UCSD-AML1 (cell line): ENCODE measurements at regions not wholly inside any gene's neighbourhood (a gene's known extent, or its start where the extent isn't known, plus 50 kb on each side); places are given as distances from the start of the nearest gene placed in this dataset.
"Not testable (repeated sequence)": the region's sequence is repeated elsewhere in the genome, so short reads cannot be mapped to it uniquely, and the experiment has no call there.

Experiments used
- DNase-seq: peaks from one replicate; lab custom pipeline; 2025; ENCODE audit not compliant: unreplicated experiment; lab: John Stamatoyannopoulos, UW

DNA sequence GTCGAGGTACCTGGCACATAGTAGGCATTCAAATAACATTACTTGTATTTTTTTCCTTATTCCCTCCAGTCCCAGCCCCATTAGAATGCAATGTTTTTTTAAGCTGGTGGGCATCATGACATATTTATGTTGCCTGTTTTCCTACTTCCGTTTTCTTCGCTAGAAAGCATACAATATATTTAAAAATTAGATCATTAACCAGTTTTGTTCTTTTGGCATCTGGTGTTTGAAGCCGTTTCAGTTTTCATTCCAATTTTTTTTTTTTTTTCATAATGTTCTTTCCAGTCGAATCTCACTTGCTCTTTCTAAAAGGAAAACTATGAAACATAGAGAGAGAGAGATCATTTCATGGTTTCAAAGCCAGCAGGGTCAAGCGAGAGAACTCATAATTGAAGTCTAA is 228.3 kb upstream of the C9orf72 start:
- DNase-seq, result no peak

DNA sequence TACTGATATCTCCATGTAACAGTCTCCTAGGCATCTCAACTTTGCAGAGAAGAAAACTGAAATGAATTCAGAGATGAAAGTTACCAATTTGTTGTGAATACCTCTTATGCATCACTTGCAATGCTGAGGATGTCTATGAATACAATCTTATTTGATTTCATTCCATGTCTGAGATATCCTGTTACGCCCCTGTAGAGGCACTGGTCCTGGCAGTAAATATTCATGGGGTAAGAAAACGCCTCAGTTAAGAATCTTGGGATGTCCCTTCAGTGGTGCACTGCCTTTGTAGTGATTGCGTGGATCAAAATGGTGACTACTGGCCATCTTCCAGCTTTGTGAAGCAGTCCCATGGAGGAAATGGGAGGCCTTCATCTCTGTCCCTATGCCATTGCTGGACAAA is 229.1 kb upstream of the C9orf72 start:
- no peak for DNase-seq

DNA sequence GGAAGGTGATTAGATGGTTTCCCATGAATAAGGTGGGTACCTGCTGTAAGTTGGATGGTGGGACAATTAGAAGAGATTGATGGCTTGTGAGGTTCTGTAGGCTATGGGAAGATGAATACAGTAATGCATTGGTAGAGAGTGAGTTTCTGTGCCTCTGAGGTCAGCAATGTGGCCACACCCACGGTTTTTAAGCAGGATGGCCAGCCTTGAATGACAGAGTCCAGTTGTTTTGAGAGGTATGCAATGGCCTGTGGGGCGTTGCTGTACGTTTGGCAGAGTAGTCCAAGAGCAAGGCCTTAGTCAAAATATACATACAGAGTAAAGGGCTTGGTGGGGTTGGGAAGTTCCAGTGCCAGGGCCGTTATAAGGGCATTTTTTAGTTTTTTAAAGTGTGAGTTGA is 235.6 kb upstream of the C9orf72 start:
- DNase-seq, result no peak

DNA sequence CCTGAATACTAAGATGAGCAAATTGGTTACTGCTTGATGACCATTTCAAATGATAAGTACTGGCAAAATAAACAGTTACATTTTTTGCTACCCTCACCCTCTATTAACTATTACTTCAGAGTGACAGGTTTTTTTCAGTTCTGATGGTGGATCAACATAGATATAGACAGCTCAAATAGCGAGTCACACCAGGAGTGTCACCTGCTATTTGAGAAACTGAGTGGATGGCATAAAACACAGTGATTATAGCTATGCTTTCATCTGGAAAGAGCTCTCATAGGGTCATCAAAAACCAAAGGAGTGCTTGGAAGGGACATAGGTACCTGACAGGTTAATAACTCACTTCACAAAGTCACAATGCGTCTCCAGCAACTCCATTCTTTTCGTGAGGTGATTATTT is 244.5 kb upstream of the C9orf72 start:
- no peak for DNase-seq

DNA sequence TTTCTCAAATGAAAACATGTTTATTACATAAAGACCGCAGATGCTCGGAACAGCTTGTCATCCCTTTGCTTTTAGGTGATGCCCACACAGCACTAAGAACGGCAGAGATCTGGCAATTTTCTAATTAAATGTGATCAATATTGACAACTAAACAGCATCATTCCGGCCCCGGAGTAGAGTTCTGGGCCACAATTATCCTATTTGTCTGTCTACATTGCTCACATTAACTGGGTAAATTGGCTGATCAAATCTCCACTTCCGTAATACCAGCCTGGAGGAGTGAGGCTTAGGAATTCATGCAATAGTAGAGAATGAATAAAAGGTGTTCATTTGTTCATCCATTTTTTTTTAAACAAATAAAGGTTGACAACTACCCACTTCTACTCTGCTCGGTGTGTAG is 245.1 kb upstream of the C9orf72 start:
- DNase-seq, result no peak

DNA sequence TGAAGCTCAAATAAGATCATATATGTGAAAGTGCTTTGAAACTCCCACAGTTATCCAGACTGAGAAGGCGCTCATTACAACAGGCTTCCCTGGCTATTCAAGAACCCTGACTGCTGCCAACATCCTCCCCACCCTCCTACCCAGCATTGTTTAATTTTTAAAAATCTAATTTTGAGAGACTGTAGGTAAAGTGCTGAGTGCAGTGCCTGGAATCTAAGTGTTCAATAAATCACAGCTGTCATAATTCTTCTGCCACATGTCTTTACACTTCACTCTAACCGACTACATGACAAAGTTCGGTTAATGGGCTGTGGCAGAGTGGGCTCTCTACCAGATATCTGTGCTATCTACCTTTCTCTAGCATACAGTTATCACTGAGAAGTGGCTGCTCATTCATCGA is 255.6 kb upstream of the C9orf72 start:
- no peak for DNase-seq

DNA sequence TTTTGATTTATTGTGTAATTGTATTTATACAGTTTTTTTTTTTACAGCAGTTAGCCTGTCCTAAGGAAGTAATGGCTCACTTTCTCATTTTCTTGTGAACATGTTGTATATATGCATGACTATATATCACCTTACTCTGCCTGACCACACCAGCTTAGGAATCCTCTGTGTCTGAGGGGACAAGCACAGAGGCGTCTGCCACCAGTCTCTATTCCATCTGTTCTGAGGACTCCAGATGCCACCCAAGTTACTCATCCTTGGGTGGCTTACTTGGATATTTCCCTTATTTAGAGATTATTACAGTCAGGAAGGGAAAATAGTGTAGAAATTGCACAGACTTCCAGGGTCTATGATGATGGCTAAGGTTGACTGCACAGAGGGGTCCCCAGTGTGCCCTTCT is 256.3 kb upstream of the C9orf72 start:
- no peak for DNase-seq

DNA sequence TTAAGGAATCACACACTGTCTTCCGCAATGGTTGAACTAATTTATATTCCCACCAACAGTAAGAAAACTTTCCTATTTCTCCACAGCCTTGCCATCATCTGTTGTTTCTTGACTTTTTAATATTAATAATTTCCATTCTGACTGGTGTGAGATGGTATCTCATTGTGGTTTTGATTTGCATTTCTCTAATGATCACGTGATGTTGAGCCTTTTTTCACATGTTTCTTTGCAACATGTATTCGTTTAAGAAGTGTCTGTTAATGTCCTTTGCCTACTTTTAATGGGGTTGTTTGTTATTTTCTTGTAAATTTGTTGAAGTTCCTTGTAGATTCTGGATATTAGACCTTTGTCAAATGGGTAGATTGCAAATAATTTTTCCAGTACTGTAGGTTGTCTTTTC is 258.8 kb upstream of the C9orf72 start:
- not testable (repeated sequence) for DNase-seq

DNA sequence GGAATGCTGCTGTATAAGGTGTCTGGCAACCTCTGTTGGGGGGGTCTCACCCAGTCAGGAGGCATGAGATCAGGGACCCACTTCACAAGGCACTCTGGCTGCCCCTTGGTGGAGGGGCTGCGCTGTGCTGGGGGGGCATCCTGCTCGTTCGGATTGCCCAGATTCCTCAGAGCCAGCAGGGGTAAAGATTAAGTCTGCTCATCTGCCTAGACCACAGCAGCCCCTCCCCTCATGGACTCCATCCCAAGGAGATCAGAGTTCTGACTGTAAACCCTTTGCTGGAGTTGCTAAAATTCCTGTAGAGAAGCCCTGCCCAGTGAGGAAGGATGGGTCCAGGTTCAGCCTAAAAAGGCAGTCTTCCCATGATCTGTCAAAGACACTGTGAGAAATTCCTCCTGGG is 262.0 kb upstream of the C9orf72 start:
- no peak for DNase-seq

DNA sequence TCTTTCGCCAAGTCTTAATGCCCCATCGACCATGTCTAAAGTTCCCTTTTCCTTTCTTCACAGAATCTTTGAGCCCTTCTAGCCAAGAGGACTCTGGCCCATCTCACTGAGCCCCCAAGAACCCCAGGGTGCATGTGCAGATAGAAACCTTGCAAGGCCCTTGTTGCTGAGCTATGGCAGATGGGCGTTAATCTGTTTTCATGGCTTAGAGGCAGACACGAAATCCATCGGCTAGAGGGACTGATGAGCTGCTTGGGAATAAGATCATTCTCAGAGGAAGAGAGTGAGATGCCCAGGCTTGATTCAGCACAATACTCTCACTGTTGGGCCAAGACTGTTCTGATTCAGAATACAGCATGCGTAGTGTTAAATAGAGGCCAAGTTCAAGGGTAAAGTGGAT is 262.5 kb upstream of the C9orf72 start:
- DNase-seq, result no peak

DNA sequence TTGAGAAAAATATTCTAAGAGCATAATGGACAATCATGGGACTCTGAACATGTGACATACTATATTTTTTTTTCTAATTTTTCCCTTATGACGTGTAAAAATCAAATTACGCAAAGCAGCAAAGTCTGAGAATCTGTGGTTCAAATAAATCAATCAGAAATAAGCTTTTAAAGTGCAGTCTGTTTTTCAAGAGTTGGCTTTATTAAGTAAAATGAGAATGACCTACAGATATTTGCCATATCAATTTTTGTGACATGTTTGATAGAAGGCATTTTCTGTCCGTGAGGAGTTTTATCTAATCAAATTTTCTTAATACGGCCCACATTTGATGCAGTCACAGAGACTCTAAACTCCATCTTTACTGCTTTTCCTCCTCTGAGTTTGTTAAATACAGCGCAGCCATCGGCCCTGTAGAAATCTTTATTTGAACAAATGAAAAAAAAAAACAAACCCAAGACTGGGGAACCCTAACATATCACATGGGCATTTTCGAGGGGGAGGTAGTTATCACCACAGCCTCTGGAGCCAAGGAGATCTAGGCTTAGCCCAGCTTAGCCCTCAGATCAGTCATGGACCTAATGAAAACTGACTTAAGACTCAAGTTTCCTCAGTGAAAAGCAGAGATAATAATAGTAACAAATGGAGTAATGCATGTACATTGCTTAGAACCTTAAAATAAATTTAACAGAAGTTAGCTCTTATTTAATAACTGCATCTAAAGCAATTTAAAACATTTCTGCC is 263.6 kb upstream of the C9orf72 start:
- no peak for DNase-seq

DNA sequence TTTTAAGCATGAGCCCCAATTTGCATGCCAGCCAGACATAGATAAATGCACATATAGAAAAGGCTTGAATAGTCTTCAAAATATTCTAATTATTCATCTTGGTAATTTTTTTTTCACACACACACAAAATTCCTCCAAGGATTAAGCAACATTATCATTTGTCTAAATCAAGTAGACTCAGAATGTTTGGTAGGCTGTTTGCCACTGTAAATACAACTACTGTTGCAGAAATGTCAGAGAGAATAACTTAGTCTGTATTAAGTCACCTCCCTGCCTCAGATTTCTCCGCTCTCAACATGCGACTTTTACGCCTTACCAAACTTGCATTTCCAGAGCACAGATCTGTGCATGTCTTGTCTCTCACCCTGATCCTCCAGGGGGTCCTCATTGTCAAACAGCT is 265.6 kb upstream of the C9orf72 start:
- DNase-seq, result no peak

DNA sequence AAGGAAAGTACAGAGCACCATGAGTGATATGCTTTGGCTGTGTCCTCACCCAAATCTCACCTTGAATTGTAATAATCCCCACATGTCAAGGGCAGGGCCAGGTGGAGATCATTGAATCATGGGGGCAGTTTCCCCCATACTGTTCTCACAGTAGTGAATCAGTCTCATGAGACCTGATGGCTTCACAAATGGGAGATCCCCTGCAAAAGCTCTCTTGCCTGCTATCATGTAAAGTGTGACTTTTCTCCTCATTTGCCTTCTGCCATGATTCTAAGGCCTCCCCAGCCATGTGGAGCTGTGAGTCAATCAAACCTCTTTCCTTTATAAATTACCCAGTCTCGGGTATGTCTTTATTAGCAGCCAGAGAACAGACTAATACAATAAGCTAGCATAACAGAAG is 266.5 kb upstream of the C9orf72 start:
- not testable (repeated sequence) for DNase-seq

DNA sequence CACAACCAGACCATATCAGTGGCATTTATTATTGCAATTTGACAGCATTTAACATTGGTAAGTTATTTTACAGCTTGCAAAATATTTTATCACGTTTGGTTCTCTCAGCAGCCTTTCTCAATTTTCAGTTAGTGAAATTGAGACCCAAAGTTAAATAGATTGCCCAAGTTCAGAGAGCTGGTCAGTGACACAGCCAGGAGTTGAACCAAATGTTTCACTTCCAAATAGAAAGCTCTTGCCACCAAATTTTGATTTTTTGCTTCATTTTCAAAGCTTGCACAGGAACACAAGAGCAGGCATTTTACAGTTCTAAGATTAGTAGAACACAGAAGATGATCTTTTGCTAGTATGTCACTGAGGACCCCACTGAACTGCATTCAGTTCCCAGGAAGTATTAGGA is 271.5 kb upstream of the C9orf72 start:
- no peak for DNase-seq

DNA sequence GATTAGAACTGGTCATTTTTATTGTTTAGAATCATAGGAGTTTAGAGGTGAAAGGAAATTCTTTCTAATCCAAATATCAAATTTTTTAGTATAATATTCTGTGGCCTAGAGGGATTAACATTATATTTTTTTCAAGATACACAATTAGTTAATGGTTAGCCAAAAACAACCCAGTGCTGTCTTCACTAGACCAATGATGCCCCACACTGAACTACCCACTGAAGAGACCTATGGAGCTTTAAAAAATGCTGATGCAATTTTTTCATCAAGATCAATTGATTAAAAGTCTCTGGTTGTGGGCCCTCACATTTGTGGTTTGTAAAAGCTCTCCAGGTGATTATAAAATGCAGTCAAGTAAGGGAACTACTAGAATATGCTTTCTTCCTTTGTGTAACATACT is 274.1 kb upstream of the C9orf72 start:
- DNase-seq, result no peak

DNA sequence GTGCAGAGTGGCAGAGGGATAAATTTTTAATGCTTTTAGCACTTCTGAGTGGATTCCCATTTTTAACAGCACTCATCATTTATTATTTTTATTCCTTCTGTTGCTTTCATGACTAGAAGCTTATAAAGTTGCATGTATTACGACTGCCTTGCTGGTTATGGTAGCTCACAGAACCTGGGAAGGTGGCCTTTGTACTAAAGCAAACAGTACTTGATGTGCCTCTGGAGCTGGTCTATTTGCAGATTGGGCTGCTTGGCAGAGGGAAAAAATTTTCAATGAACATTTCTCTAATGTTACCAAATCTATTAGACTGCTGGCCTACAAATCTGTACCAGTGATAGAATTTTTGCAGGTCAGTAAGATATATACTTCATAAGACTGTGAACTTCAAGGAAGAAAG is 274.5 kb upstream of the C9orf72 start:
- no peak for DNase-seq

DNA sequence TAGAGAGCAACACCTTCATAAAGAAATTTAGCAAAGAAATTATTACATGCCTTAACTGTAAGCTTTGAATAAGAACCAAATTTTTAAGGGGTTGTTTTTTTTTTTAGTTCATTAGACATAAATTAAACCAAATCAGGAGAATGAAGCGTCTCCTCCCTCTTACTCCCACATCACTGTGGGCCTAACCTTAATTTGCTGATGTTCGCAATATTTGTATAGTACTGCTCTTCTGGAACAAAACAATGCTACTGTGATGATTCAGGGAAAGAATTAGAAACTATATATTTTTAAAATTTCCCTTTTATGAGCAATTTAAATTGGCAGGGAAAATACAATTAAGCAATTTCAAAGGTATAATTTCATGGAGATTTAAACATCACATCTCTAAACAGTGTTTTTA is 275.0 kb upstream of the C9orf72 start:
- DNase-seq, result no peak

DNA sequence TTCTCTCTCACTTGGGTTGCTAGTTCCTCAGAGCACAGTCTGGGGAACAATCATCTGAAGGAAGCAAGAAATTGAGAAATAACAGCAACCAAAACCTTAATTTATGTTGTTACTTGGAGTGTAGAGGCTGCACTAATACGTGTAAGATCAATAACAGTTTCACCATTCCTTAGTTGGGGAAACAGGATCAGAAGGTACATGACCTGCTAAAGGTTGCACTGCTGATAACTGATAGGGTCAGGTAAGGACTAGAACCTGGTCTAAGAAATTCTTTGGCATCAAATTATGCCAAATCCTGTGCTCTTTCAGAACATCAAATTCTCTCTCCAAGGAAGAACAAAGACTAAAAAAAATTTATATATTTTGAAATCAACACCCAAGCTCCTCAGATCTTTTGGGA is 278.6 kb upstream of the C9orf72 start:
- no peak for DNase-seq

DNA sequence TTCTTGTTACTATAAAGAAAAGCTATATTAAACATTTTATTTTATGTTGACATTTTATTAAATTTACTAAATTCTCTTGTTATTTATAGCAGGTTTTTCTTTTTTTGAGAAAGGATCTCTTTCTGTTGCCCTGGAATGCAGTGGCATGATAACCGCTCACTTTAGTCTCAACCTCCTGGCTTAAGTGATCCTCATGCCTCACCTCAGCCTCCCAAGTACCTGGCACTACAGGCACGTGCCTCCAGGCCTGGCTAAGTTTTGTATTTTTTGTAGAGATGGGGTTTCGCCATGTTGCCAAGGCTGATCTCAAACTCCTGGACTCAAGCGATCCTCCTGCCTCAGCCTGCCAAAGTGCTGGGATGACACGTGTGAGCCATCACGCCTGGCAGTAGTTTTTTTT is 280.2 kb upstream of the C9orf72 start:
- DNase-seq, result no peak

DNA sequence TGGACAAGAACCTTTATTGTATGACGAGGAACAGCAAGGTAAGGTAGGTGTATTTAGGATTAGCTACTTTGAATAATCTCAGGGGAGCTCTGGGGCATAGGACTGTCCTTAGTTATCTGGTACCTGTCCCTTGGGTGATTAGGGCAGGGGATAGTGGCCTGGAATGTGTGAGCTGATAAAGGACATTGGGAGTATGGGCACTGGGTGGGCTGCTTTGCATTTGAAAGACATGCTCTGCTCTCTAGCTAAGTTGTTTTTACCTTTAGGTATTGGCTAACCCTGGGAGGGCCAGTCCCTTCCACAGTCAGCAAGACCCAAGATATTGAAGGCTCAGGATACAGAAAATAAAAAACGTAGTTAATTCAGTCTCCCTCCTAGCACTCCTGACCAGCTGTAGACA is 282.8 kb upstream of the C9orf72 start:
- no peak for DNase-seq

DNA sequence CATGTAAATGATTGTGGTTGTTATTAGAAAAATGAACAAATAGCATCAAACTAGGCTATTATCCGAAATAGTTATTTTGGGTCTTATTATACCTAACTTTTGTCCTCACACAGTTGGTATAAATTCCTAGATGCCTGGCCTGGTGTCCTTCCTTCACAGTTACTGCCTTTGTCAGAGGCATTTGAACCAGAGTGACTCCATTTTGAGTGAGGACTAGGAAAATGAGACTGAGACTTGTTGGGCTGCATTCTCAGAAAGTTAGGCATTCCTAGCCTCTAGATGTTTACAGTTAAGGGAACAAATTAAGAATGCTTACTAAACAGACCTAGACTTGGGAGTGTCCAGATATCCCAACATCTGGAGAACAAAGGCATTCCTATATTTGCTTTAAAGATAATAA is 283.5 kb upstream of the C9orf72 start:
- no peak for DNase-seq

DNA sequence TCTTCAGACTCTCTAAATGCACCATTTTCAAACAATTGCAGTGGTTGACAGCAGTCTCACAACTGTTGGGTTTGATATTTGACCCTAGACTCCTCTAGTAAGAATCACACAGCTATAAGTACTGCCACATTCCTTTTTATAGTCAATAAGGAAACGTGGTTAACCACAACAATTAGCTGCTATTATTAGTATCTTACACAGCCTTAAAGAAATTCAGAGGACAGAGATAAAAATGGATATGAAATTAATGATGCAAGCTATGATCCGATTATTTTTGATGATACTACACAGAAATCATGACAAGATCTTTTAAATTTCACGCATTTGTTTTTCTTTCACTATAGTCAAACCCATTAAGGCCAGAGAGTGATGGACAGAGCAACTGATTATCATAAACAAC is 288.6 kb upstream of the C9orf72 start:
- no peak for DNase-seq

DNA sequence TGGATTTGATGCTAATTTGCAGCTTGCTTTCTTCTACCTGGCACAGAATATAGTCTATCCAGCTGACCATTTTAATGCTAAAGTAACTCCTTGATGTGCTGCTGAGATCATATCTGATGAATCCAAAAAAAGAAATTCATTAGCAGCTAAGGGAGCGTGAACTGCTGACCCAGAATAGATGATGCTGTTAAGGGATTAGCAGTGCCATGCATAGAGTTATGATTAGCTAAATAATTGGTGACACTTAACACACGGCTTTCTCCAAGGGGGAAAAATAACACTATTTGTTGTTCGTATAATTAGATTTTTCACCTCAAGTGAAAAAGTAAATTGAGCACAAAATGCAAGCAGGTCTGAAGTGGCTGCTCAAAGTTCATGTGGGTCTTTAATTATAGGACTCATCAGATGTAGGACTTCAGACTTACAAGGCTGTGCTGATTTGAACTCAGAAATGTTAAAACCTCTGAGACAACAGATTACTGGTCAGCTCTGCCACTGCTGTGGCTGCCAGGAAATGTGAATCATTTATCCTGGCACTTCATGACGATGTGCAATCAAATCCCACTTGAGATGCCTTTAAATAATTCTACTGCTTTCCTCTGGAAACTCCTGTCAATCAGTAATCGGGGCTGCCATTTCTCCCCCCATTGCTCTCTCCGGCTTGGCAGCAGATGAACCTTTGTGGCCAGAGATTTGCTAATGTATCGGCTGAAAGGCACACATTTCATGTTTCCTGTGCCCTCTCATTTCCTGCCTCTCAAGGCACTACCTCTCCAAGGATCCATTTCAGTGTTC is 291.6 kb upstream of the C9orf72 start:
- DNase-seq, result peak; percentile 8
